Daoy (cell line): ENCODE measurements at regions not wholly inside any gene's neighbourhood (a gene's known extent, or its start where the extent isn't known, plus 50 kb on each side); places are given as distances from the start of the nearest gene placed in this dataset.
"Not testable (repeated sequence)": the region's sequence is repeated elsewhere in the genome, so short reads cannot be mapped to it uniquely, and the experiment has no call there.

Experiments used
- DNase-seq: peaks from one replicate; pipeline ENCODE4 v3.0.0-alpha.2; 2015; ENCODE audit warnings: low read depth

DNA sequence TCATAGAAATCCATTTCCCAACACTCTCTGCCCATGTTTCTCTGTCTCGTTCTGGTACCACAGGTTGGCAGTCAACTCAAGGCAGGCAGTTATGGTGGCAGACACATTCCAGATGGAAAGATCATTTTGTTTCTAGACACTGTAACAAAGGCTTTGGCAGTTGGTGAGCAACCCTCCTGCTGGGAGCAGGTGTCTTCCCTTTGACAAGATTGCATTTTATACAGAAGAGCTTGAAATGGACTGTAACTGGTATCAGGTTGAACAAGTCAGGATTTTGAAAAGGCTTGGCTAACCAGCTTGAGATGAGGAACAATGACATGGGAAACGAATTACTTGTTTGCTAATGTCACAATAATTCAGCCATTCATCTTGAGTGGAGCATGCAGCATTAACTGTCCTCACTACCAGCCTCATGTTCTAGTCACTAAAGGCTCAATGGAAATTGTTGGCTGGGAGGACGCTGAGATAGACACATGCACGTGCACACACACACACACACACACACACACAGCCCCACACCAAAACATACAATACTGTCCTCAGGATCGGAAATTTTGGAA lies 170.0 kb downstream of the SEMA6D start:
- no peak for DNase-seq

DNA sequence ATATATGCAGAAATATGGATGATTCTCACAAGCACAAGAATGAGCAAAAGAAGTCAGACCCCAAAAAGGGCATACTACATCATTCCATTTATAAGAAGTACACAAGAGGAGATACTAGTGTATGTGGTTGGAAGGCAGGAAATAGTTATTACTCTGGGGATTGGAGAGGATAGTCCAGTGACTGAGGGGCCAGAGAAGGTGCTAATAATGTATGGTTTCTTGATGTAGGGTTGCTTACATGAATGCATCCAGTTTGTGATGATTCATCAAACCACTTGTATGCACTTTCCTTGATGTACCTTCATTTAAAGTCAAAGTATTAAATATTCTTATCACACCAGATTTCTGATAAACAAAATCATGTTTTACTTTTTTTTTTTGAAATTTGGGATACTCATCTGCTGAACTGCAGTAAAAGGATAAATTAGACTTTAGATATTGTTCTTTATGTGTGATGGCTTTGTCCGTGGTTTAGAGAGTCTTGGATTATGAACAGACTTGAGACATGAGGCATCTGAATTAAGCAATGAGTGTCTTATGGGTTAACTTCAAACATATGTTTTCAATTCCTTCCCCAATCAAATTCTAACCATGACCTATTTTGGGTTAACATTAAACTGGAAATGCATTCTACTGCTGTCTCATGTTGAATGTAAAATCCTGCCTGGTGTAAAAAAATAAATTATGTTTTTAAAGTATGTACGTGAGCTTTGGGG lies 171.2 kb downstream of the SEMA6D start:
- DNase-seq: no peak

GRCh38 chr15:47890397-47891150 lies 173.3 kb downstream of the SEMA6D start:
- DNase-seq: no peak

DNA sequence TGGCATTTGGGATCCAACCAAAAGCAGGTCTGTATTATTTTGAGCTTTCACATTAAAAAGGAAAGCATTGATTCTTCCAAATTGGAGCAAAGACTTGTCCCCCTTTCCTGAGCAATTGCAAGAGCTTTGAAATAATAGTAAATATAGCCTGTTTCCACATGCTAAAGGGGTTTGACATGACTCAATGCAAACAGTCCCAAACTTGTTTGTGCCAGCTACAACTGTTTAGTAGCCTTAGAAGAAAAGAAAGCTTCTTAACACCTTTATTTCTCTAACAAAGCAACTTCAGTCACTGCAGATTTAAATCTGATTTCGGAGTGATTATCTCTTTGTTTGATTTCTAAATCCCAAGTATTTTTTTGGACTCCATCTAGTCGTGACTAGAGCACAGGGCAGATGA lies 180.2 kb downstream of the SEMA6D start:
- no peak for DNase-seq

- DNase-seq: no peak
Measured at GRCh38 chr15:47900751-47901150, 183.4 kb downstream of the SEMA6D start.

DNA sequence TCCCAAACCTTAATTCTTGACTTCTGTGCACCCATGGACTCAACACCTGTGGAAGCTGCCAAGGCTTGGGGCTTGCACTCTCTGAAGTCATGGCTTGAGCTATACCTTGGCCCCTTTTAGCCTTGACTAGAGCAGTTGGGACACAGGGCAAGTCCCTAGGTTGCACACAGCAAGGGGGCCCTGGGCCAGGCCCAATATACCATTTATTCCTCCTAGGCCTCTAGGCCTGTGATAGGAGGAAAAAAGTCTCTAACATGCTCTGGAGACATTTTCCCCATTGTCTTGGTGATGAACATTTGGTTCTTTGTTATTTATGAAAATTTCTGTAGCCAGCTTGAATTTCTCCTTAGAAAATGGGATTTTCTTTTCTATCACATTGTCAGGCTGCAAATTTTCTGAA lies 186.1 kb downstream of the SEMA6D start:
- no peak for DNase-seq

GRCh38 chr15:47908486-47908885 lies 191.2 kb downstream of the SEMA6D start:
- DNase-seq: no peak

GRCh38 chr15:47908950-47909670 lies 191.8 kb downstream of the SEMA6D start:
- DNase-seq: no peak

- DNase-seq: not testable (repeated sequence)
Measured at GRCh38 chr15:47912910-47913309, 195.6 kb downstream of the SEMA6D start.

- DNase-seq: no peak
Measured at GRCh38 chr15:47917881-47918280, 200.6 kb downstream of the SEMA6D start.

- no peak for DNase-seq
Measured at GRCh38 chr15:47918877-47919276, 201.6 kb downstream of the SEMA6D start.

- no peak for DNase-seq
Measured at GRCh38 chr15:47924381-47924780, 196.4 kb upstream of the SLC24A5 start.

GRCh38 chr15:47929138-47929803 lies 191.5 kb upstream of the SLC24A5 start:
- DNase-seq: no peak

DNA sequence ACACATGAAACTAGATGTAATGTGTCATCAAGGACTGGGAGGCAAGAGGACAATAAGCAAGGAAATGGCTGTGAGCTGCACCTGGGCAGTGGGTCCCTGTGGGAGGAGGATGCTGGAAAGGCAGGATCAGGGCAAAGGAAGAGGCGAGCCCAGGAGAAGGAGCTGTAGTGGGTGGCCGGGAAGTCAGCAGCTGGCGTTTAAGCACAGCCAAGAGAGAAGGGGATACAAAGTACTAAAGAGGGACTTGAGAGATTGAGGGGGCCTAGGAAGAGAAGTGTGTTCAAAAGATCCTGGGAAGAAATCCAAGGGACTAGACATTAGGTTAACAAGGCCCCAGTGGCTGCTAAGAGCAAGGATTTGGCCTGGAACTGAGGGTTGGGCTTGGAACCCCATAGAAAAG lies 188.5 kb upstream of the SLC24A5 start:
- DNase-seq: no peak

DNA sequence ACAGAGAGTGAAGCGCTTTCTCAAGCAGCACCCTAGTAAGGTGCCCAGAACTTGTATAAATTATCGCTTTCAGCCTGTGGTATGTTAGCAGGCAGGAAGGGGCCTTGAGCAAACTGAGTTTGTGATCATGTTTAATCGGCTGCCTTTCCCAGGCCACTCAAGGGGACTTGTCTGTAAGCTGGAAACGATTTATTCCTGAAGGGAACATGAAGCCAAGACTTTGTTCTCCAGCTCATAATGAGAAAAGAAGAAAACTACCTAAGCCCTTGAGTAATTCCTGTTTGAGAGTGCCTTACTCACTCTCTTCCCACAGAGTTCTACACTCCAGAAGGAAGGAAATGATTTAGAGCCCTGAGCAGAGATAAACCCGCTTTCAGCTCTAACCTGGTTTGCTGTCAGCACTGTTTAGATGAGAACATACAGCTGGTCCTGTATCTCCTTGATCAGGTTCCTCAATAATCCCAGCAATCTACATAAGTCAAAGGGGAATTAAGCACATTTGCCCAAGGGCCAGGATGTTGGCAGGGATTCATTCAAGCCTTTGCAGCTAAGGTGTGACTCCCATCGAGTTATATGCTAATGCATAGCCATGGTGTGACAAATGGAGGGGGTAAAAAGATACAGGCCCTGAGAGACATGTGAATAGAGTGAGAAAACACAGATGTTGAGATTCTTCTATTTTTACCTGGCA lies 187.7 kb upstream of the SLC24A5 start:
- no peak for DNase-seq

DNA sequence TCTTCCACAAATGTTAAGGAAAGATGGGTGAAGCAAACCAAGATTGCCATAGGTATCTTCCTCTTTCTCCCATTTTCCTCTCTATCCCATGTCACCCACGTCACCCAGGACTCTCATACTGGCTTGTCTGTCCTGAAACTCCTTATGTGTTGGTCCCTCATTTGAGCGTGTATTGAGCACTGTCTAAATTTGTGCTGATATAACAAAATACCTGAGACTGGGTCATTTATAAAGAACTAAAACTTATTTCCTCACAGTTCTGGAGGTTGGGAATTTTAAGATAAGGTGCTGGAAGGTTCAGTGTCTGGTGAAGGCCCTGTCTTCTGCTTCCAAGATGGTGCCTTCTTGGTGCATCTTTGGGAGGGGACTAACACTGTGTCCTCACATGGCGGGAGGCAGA lies 186.9 kb upstream of the SLC24A5 start:
- DNase-seq: no peak

- DNase-seq: no peak
Measured at GRCh38 chr15:47934342-47934741, 186.4 kb upstream of the SLC24A5 start.

DNA sequence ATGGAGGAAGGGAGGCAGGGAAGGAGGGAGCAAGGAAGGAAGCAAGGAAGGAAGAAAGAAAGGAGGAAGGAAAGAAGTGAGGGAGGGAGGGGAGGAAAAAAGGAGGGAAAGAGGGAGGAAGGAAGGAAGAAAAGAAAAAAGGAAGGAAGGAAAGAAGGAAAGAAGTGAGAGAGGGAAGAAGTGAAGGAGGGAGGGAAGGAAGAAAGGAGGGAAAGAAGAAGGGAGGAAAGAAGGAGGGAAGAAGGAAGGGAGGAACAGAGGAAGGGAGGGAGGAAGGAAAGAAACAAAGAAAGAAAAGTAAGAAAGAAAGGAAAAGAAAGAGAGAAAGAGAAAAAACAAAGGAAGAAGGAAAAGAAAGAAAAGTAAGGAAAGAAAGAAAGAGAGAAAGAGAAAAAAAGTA lies 183.0 kb upstream of the SLC24A5 start:
- DNase-seq: no peak

DNA sequence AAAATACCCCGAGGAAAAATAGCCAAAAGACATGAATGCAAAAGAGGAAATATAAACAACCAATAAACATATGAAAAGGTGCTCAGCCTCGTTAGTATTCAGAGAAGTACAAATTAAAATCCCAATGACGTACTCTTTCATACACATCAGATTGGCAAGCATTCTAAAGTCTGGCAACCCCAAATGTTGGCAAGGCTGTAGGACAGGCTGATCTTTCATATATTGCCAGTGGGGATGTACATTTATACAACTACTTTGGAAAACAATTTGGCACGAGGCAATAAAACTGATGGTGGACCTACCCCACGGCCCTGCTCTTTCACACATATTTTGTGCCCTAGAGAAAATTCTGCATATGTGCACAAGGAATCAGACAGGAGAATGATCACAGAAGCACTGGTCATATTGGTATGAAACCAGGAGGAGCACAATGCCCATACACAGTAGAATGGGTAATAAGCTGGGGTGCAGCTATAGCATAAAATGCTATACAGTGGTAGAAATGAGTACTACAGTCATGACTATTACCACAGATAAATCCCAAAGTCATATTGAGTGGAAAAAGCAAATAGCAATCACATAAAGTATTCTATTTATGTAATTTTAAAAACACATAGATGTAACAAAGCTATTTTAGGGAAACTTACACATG lies 176.0 kb upstream of the SLC24A5 start:
- no peak for DNase-seq

DNA sequence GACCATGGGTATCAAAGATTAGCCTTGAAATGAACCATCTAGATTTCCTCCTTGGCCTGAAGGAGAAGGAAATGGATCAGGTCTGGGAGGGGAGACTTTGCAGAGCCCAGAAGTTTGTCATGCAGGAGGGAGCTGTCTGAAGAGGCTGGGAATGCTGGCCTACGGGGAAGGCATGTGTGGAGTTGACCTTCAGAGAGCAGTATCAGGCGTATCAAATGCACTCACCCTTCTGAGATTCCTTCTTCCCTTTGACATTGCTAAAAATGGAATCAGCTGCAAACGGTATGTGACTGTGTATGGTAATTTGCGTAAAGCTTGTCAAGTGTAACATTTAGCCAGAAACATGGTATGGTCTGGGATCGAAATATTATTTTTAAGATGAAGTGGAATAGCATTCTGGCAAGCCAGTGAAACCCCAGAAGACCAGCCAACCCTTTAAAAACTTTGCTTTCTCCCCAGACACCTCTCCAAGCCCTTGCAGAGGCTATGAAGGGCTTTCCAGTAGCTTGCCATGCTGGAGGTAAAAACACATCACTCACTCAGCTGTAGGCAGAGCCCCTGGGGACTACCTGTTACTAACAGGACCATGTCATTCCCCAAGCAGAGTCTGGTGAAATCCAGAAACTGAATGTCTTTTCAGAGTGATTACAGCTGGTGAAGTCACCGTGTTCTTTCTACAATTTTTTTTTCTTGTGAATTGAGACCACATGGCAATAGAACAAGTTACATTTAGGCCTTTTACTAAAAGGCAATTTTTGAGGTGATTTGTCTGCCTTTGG lies 174.7 kb upstream of the SLC24A5 start:
- no peak for DNase-seq
